Stomach (tissue), 4 donors: ENCODE measurements at regions not wholly inside any gene's neighbourhood (a gene's known extent, or its start where the extent isn't known, plus 50 kb on each side); places are given as distances from the start of the nearest gene placed in this dataset.

Experiments
- CTCF ChIP-seq, 7 experiments: fragments of 450-650 bp in 4 of 7; fragments of 200-600 bp in 3 of 7; sonication (generic) in 3 of 7; IDR thresholded peaks; one replicate each; pipeline ENCODE4 v1.5.1; 2016 to 2019; ENCODE audit warnings: antibody characterized with exemption in 7 of 7, control low read depth in 2 of 7, mild to moderate bottlenecking in 1 of 7
- POLR2A ChIP-seq, 4 donors: fragments of 450-650 bp; IDR thresholded peaks; one replicate each; pipeline ENCODE4 v1.6.1; 2016; ENCODE audit warnings: antibody characterized with exemption in 4 of 4, control low read depth in 2 of 4, mild to moderate bottlenecking in 1 of 4, moderate library complexity in 1 of 4

- TF ChIP-seq CTCF (IDR thresholded peaks at IDR 0.05) (no peak), POLR2A (IDR thresholded peaks at IDR 0.05) (no peak)
Observed at GRCh38 chr6:142548566-142548965, 246.8 kb downstream of the ADGRG6 start.
